GM19043 (cell line): ENCODE measurements at regions not wholly inside any gene's neighbourhood (a gene's known extent, or its start where the extent isn't known, plus 50 kb on each side); places are given as distances from the start of the nearest gene placed in this dataset.

ENCODE experiments used
- ATAC-seq: cut with Tn5 transposase; IDR thresholded peaks from one replicate; pipeline ENCODE4 v1.9.1; 2021; ENCODE audit warnings: low read depth; ENCODE audit not compliant: unreplicated experiment

DNA sequence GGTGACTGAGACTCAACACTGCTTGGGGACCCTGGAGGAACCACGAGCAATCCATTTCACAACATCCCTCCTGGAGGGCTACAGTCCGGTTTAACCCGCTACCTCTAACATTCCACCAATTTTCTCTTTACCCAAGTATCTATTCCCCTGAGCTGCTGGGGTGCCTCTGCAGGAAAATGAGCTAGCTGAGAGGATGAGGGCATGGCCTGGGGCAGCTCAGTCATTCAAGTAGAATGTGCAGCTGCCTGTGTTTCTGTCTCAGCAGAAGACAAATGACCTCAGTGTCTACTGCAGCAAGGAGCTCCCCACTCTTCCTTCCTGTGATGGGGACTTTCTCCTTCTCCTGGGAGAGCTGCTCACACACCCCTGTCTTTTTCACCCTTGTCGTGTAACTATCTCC lies 120.8 kb downstream of the ZNF518B start:
- no peak for ATAC-seq

DNA sequence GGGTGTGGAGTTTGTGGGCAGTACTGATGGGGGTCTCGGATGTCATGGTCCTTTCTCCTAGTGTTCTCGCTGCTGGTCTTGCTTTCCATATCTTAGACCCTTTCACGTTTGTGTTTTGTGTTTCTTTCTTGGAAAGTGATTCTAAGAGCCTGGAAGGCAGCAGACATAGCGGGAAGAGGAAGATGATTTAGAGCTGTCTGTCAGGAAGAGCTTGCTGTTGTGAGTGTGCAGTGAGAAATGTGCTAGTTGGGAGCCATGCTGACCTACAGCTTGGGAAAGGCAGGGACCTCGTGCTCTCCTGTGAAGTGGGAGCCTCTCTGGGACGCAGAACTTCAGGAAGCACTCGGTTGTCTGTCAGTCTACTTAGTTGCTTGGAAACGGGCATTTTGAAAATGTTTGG lies 122.2 kb downstream of the ZNF518B start:
- no peak for ATAC-seq

DNA sequence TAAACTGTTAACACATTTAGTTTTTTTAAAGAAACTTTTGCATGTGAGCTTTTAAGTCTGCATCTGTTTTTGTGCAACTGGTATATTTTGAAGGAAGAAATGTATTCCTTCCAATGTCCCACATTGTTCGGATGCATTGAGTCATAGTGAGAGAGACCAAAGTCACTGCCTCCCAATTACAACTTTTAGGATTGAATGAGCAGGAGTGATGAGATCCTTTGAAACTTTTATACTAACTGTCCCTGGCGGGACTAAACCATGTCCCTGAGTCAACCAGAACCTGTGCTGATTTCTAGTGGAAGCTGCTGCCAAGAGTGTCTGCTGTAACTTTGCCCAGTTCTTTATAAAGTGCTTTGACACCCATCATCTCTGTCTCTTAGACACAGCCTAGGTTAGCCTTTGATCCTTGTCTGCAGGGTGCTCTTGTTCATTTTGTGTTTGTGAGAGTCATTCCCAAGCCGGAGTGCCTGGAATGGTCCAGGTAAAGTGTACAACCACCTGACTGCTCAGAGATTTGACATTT lies 122.7 kb downstream of the ZNF518B start:
- no peak for ATAC-seq

DNA sequence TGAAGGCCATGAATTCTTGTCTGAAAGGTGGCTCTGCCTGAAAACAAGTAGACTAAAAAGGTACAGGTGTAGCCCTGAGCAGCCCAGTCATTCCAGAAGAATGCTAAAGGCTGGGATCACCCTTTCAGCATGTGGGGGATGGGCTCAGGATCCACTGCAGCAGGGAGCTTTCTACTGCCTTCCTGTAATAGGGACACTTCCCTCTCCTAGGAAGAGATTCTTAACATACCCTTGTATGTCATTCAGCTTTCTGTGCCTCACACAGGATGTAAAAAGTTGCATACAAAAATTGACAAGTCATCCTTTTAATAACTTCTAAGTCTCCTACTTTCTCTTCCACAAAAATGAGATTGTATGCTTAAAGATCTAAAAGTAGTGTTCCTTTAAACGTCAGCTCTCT lies 123.3 kb downstream of the ZNF518B start:
- ATAC-seq: no peak

DNA sequence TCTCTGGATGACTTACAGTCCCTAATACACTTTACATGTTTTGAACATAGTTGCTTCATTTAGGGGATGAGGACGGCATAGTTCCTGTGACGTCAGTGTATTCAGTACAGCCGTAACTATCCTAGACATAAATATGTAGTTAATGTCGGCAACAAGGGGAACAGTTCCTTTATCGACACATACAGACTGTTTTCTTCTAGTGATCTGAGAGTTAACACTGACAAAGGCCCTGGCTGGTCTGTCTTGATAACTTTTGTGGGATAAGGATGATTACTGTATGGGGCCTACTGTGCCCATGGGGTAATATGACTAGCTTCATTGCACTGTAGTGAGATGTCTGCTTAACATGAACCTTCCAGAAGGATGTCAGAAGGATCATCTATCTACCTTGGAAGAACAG lies 131.2 kb downstream of the ZNF518B start:
- ATAC-seq: no peak

DNA sequence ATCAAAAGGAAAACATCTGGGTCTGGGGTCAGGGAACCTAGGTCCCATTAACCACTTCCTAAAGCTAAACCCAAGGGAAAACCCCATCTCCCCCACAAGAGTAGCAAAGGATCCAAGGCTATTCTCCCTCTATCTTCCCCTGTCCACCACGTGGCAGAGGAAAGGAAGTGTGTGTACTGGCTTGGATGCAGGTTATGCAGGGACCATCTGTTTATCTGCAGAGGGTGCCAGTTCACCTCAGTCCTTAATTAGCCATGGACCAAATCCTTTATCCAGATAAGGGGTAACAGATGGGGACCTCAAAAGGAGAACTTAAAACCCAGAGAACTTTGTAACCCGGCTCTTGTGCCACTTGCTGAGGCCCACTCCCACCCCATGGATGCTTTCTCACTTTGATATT lies 135.3 kb downstream of the ZNF518B start:
- no peak for ATAC-seq

DNA sequence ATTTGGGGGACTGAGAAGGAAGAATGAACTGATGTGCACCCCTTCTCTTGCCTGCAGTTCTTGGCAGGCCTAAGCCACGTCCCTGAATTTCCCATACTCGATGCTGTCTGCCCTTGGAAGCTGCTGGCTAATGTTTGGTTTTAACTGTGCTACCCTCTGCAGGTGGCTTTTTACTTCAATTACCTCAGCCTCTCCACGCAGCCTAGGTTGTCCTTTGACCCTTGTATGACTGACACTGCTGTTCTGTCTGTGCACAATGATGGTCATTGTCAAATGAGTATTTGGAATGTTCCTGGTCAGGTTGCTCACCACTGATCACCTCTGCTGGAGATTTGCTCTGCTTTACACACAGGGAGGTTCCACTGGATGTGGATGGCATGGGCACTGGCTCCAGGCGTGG lies 137.1 kb downstream of the ZNF518B start:
- ATAC-seq: no peak

DNA sequence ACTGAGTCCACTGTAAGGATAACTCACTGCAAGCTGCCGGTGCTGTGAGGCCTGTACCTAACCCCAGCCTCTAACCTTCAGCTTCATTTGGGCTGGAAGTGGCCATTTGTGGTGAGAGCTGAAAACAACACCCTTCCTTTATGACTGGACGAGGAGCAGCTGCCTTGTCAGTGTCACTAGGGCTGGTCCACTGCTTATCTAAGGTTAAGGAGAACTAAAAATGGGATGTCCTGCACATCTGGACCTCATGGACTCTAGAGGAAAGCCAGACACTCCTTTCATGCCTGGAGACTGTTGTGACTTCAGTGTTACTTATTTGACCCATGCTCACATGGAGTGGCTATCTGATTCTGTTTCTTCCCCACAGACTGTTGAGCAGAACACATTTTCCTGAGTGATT lies 139.9 kb downstream of the ZNF518B start:
- no peak for ATAC-seq

DNA sequence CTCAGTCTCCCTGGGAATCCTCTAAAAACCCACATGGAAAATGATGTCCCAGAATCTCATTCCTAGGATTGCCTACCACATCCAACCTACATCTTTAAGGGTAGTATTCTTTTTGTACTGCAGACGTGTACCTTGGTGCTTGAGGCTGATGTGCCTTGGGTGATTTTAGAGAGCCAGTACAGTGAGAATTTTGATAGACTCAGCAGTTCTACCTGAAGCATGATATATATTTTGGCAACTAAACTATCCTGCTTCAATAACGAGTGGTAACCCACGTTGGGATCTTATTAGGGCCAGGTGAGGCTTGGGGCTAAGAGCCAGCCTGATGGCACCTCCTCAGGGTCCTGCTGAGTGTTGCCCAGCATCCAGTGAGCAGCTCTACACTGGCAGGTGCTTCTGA lies 140.4 kb downstream of the ZNF518B start:
- ATAC-seq: no peak

DNA sequence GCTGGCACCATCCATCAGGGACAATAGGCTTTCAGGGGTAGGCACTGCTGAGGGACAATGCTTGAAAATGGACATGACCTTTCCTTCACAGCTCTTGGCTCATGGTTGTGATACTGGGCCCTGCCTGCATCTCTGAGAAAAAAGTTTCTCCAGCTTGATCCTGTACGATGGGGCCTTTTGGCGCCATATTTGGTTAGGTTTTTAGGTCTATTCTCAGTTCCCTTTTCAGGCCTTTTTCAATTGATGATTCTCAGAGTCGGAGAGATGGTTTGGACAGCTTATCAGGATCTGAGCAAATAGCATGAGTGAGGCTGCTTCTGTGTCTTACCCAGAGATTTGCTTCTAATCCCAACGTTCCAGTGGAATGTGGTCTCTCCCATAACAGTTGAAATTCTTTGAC lies 141.6 kb downstream of the ZNF518B start:
- no peak for ATAC-seq

DNA sequence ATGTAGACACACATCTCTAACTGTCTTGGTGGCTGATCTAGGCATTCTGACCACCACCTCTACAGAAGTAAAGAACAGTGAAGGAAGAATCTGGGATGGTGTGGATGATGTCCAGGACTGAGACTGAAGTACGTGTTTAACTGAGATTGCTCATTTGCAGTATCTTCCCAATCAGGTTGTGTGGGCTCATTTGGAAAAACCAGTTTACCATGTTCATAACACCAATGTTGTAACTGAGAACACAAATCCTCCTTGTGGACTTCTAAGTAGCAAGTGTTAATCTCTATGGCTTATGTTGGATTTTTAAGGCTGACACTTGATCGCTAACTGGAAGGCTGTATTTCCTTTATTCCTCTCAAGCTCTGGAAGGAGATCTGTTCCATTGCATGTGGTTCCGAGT lies 144.7 kb downstream of the ZNF518B start:
- no peak for ATAC-seq

DNA sequence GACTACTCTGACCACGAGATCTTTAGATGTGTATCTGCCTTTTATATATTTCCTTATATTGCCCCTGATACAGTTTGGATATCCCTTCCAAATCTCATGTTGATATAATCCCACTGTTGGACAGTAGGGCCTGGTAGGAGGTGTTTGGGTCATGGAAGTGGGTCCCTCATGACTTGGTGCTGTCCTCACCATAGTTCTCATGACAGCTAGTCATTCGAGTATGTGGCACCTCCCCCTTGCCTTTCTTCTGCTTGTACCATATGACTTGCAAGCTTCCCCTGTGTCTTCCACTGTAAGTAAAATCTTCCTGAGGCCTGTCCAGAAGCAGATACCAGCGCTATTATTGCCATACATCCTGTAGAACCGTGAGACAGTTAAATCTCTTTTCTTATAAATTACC lies 145.3 kb downstream of the ZNF518B start:
- no peak for ATAC-seq

DNA sequence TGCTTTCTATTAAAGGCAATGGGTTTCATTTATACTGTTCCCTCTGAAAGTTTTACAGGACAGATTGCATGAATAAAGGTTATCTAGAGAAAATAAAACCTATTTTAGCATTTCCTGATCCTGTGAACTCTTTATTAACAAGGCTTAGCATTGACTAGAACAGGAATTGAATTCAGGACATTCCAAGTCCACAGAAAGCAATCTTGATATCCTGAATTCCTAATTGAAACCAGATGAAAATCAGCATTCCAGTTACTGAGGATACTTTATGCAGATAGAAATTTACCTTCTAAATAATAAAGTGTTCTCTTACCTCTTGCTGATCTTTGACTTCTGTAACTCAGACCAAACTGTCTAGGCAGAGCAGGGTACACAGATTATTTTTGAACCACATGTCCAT lies 151.4 kb downstream of the ZNF518B start:
- no peak for ATAC-seq

DNA sequence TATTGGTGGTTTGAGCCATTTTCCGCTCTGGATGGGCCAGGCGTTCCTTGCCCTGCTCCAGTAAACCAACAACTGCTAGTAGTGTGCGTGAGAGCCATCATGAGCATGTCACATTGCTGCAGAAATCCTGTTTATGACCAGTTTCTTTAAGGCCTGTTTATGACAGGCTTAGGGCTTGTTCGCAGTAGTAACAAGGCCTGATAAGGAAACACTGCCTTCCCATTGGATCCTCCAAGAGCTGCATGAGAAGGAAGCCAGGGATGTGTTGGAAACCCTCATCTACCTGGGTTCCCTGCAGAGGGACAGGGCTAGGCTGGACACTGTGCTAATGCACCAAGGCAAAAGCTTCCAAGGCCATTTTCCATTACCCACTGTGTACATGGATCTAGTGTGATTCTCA lies 153.9 kb downstream of the ZNF518B start:
- ATAC-seq: no peak

DNA sequence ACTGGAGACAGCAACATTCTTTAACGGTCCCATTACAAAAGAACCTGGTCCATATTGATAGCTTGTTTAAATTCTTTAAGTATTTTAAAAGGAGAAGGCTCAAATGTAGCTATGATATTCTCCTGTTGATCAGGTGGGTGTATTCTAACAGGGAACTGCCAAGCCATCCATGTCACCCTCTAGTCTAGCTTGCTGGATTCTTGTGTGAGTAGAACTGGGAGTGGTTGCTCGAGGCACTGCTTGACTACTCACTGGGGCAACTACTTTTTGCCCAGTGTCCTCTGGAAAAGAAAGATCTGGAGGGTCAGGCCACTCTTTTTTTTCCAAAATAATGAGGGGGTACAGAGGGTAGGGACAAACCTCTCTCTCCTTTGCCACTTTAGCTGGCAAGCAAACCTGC lies 155.1 kb downstream of the ZNF518B start:
- no peak for ATAC-seq

DNA sequence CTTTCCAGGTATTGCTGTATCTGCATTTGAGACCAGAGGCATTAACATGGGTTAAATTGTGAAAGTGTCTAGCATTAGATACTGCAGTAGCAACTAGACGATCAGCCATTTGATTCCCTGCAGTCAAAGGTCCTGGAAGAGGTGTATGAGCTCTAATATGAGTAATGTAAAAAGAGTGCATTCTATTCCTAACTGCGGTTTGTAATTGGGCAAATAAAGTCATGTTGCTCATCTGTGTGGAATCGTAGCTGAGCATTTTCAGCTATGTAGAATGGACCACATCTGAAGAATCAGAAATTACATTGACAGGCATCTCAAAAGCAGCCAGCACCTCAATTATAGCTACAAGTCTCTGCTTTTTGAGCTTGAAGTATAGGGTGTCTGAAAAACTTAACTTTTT lies 157.6 kb downstream of the ZNF518B start:
- no peak for ATAC-seq

DNA sequence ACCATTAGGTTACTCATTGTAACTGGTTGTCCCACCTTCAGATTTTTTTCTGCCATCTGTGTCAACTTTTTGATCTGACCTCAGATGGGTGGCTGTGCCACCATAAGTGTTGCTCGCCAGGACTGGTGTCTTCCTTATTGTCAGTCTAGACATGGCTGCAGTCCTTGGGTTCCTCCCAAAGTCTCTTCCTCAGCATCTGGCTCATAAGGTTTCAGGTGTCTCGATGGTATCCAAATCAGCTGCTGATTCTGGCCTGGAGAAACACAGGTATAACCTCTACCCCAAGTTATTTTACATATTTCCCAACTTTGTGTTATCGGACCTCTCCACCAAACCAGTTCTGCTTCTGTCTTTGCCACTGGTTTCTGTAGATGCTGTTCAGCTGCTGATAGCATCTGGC lies 158.5 kb downstream of the ZNF518B start:
- ATAC-seq: no peak

DNA sequence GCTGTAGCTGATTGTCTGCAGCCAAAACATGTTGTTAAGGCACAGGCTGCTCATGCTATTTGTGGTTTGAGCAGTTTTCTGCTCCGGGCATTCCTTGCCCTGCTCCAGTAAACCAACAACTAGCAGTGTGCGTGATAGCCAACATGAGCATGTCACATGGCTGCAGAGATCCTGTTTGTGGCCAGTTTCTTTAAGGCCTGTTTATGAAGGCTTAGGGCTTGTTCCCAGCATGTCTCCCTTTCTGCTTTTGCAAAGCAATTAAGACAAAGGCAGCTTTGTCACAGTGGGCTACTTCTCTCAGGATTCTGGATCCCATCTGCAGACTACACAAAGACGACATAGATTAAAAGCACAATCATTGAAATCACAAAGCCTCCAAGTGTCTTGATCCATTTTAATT lies 160.5 kb downstream of the ZNF518B start:
- ATAC-seq: no peak

DNA sequence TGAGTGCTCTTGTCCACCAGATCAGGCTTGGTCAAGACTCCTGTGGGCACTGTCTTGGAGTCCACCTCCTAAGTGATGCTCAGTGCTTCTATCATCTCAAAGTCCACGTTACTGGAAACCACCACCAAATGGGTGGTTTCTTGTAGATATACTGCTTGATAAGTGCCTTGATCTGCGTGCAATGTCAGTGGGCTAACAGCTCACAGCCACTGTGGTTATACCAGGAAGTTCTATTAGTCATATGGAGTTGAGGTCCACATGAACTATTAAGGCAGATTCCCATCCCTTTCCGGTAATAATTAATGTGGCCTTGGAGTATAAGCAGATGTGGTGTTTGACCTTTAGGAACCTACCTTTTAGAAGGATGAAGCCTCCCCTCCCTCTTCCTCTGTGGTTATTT lies 161.9 kb downstream of the ZNF518B start:
- no peak for ATAC-seq

DNA sequence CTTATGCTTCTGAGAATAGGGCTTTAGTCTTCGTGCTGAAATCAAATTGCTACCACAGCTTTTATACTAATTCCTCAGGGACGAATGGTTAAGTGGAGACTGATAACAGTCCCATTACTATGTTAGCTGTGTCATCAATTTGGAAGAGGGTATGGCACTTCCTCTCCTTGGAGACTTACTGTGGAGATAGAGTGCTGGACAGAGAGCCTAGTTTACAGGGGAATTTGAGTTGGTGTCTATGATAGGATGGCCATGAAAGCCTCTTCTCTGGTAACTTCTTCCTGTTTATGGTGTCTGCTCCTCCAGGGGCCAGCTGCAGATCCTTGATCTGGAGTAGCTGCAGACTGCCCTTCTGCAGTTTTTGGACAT lies 167.7 kb downstream of the ZNF518B start:
- ATAC-seq: no peak

DNA sequence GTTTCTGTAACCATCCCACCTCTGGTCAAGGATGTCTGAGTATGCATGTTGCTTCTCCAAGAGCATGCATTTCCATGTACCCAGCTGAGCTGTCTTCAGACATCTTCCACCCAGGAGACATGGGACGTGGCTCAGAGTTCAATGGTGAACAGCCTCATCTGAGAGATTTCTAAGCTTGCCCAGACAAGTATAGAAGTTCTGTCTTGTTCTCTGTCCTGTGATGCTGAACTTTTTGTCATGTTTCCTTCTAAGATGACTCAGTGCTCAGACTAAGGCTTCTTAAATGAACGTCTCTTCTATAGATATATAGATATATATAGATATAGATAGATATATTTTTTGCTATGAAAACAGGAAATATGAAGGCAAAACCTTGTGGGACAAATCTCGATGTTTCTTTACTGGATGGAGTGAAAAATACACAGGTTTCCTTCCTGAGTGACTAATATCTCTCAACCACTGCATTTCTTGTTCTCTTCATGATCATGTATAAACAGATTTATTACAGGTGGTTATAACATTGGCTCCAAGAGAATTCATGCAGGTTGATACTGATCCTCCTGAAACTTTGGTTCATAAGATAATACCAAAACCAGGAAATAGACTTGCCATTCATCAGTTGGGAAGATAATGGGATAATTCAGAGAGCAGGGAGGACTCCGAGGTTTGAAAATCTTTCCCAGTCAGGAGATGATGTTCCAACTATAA lies 168.2 kb downstream of the ZNF518B start:
- ATAC-seq: no peak

DNA sequence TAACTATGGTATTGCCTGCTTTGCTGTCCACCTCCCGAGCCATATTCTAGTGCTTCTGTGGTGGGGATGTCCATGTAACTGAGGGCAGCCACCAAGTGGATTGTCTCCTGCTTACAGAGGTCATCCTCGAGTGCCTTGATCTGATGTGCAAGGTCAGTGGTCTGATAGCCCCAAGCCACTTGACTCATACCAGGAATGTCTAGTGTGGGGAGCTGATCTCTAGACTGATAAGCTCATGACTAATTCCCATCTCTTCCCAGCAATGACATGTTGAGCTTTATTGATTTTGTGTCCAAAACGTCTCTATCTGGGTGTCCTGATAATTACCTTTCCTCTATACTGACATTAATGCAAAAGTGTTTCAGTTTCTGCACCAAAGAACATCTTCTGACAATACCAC lies 168.4 kb upstream of the WDR1 start:
- ATAC-seq: no peak

DNA sequence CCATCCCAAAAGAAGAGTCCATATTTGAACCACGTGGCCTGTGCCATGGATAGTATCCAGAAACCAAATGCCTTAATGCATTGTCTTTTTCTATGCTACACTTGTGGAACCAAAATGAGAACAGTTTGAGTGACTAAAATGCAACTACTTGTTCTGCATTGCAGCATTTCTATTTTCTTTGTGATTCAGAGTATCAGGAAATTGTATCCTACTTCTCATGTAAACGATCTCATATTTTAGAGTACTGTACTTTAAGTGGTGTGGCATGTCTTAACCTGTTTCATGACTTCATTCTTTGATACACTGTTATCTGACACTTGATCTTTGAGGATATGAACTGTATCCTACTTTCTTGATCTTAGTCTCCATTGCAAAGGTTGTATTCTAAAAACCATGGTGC lies 167.2 kb upstream of the WDR1 start:
- ATAC-seq: no peak
